ENCODE measurements at regions not wholly inside any gene's neighbourhood (a gene's known extent, or its start where the extent isn't known, plus 50 kb on each side); places are given as distances from the start of the nearest gene placed in this dataset.

DNA sequence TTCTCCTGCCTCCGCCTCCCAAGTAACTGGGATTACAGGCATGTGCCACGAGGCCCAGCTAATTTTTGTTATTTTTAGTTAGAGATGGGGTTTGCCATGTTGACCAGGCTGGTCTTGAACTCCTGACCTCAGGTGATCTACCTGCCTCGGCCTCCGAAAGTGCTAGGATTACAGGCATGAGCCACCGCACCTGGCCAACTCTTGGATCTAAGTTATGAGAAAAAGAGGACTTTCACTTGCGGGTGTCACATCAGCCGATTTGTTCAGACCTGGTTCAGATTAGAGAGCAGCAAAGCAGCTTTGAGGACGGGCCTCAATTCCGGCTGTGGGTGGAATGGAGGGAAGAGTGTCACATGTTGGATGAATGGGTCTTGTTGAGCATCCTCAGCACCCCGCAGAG, 61.0 kb upstream of the FGFR2 start:
- Histone ChIP-seq H3K4me1 (ENCODE audit: insufficient read depth) (no peaks in the 10 kb centered on the region), H3K27ac (no peak overlapping the region), H3K27me3 (no peaks in the 10 kb centered on the region), H3K4me3 (no peak overlapping the region), H3K9me3 (no peaks in the 10 kb centered on the region), H3K36me3 (no peaks in the 10 kb centered on the region)
- no peak for TF ChIP-seq EP300 (IDR thresholded peaks at IDR 0.05)
- TF ChIP-seq POLR2A (IDR thresholded peaks at IDR 0.05): no peak
- TF ChIP-seq, protein P1, sequence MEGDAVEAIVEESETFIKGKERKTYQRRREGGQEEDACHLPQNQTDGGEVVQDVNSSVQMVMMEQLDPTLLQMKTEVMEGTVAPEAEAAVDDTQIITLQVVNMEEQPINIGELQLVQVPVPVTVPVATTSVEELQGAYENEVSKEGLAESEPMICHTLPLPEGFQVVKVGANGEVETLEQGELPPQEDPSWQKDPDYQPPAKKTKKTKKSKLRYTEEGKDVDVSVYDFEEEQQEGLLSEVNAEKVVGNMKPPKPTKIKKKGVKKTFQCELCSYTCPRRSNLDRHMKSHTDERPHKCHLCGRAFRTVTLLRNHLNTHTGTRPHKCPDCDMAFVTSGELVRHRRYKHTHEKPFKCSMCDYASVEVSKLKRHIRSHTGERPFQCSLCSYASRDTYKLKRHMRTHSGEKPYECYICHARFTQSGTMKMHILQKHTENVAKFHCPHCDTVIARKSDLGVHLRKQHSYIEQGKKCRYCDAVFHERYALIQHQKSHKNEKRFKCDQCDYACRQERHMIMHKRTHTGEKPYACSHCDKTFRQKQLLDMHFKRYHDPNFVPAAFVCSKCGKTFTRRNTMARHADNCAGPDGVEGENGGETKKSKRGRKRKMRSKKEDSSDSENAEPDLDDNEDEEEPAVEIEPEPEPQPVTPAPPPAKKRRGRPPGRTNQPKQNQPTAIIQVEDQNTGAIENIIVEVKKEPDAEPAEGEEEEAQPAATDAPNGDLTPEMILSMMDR (IDR thresholded peaks at IDR 0.05): no peak
- no peak for DNase-seq
- 88 to 89% (median 89%) methylated on average over 10 of the region's 10 CpGs for WGBS, 3 donors
- intact Hi-C loops (cut with DNase I): no loop called here

DNA sequence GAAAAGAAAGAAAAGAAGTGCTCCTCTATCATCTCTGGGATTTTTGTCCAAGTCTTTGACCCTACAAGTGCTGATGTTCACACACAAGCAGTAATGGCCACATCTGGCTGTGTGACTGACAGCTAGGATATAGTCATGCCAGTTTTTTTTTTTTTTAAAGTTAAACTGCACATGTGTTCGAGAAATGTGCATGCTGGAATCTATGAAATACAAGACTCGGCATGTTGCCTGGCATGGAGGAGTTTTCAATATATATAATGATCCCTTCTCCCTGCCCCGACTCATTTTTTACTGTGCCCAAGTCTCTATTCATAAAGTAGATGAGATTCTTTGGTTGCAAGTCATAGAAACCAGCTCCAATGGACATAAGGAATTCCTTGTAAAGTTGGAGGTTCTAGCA, 60.4 kb upstream of the FGFR2 start:
- TF ChIP-seq POLR2A (IDR thresholded peaks at IDR 0.05): no peak
- TF ChIP-seq, protein P1 (IDR thresholded peaks at IDR 0.05): no peak
- no peak for TF ChIP-seq EP300 (IDR thresholded peaks at IDR 0.05)
- Histone ChIP-seq H3K4me3 (no peak overlapping the region), H3K27me3 (no peaks in the 10 kb centered on the region), H3K36me3 (no peaks in the 10 kb centered on the region), H3K27ac (no peak overlapping the region), H3K4me1 (ENCODE audit: insufficient read depth) (no peaks in the 10 kb centered on the region), H3K9me3 (no peaks in the 10 kb centered on the region)
- intact Hi-C loops (cut with DNase I): no loop called here
- 83 to 89% (median 84%) methylated on average over 3 of the region's 3 CpGs for WGBS, 3 donors
- DNase-seq: no peak

DNA sequence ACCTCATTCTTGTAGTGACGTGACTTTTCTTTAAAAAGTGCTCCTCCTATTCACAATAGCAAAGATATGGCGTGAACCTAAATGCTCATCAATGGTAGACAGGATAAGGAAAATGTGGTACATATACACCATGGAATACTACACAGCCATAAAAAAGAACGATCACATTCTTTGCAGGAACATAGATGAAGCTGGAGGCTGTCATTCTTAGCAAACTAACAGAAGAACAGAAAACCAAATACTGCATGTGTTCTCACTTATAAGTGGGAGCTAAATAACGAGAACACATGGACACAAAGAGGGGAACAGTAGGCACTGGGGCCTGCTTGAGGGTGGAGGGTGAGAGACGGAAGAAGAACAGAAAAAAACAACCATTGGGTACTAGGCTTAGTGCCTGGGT, 59.9 kb upstream of the FGFR2 start:
- 88 to 95% (median 89%) methylated on average over 5 of the region's 5 CpGs for WGBS, 3 donors
- H3K4me3 ChIP-seq: no peak overlapping the region
- intact Hi-C loops (cut with DNase I): no loop called here
- H3K4me1 ChIP-seq (ENCODE audit: insufficient read depth): no peaks in the 10 kb centered on the region
- TF ChIP-seq, protein P1 (IDR thresholded peaks at IDR 0.05): no peak
- TF ChIP-seq EP300 (IDR thresholded peaks at IDR 0.05) (no peak), POLR2A (IDR thresholded peaks at IDR 0.05) (no peak)
- no peak for DNase-seq
- no peaks in the 10 kb centered on the region for H3K36me3 ChIP-seq
- H3K27ac ChIP-seq: no peak overlapping the region
- no peaks in the 10 kb centered on the region for H3K27me3 ChIP-seq
- H3K9me3 ChIP-seq: no peaks in the 10 kb centered on the region

DNA sequence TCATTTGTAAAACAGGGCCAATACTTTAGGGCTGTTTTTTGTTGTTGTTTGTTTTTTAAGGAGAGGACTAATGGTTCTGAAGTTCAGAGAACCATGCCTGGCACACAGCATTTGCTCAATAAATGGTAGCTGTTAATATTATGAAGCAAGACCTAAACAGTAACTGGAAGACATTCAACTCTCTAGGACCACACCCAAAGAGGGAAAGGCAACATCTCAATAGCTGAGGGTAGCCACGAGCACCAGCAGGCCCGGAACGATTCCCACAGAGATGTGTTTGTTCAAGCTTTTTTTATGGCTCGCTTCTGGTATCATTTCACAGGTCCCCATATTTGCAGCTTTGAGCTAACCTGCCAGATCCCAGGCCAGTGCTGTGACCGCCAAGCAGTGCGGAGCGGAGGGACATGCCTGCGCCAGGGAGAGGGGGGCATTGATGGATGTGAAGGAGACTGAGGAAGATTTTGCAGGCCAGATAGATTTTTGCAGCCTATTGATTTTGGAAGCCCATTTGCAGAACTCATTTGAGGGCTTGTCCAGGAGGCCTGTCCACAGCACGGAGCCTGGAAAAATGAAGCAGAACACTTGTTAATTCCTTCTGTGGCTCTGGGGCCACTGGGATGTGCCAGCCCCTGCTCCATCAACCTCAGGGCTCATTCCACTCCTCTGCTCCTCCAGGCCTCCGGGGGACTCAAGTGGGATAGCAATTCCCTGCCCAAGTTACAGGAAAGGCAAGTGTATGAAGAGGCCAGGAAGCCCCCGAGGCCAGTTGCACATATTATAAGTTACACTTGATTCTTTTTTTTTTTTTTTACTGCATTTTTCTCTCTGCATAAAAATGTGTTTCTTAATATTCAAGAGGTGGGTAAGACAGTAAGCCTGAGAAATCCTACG, 57.3 kb upstream of the FGFR2 start:
- TF ChIP-seq, protein P1 (IDR thresholded peaks at IDR 0.05): no peak
- TF ChIP-seq POLR2A (IDR thresholded peaks at IDR 0.05) (no peak), EP300 (IDR thresholded peaks at IDR 0.05) (no peak)
- Histone ChIP-seq H3K27ac (no peak overlapping the region), H3K4me1 (ENCODE audit: insufficient read depth) (no peaks in the 10 kb centered on the region), H3K27me3 (no peaks in the 10 kb centered on the region), H3K9me3 (no peaks in the 10 kb centered on the region), H3K36me3 (no peaks in the 10 kb centered on the region), H3K4me3 (no peak overlapping the region)
- intact Hi-C loops (cut with DNase I): no loop called here
- DNase-seq: no peak
- 79 to 84% (median 81%) methylated on average over 12 of the region's 12 CpGs for WGBS, 3 donors

All from ovary (tissue), 7 donors.